HG02588 (cell line): ENCODE measurements at regions not wholly inside any gene's neighbourhood (a gene's known extent, or its start where the extent isn't known, plus 50 kb on each side); places are given as distances from the start of the nearest gene placed in this dataset.

Source experiments
- ATAC-seq: cut with Tn5 transposase; IDR thresholded peaks from one replicate; pipeline ENCODE4 v1.9.1; 2021; ENCODE audit warnings: mild to moderate bottlenecking, moderate library complexity; ENCODE audit not compliant: unreplicated experiment

- no peak for ATAC-seq
Observed at GRCh38 chr4:62913065-62913464, 1496.2 kb downstream of the TECRL start.

DNA sequence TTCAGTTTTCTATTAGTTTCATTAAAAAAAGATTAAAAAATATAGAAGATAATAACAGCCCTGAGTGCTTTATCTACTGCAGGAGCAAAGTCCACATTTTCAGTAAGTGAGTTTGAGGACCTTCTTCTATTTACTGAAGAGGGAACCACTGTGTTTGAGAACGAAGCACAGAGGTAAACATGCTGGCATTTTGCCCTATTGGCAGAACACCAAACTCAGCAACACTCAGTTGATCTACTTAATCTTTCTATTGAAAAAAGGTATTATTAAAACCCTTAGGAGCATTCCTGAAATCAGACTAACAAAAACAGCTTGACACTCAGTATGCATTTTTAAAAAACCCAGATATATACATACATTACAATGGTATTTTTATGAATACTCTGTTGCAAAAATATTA lies 1496.7 kb downstream of the TECRL start:
- ATAC-seq = no peak

GRCh38 chr4:62909238-62909637 lies 1500.0 kb downstream of the TECRL start:
- no peak for ATAC-seq

- ATAC-seq = no peak
Observed at GRCh38 chr4:62901101-62901500, 1508.1 kb downstream of the TECRL start.

GRCh38 chr4:62899646-62900364 lies 1509.4 kb downstream of the TECRL start:
- ATAC-seq = no peak

DNA sequence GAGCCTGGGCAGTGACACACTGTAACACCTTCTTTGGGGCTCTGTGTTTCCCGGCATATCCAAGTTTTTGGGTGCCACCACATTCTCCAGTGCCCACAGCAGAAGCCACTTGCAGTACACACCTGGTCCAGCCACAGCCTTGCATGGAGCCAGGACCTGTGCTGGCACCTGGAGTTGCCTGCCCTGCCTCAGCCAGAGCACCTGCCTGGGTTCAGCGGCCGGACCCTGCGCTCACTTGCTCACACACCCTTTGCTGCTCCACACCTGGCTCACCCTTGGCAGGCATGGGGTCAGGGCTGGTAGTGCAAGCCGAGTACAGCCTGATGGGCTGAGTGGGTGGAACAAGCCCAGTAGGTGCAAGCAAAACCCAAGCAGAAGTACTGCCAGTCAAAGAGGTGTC lies 1511.1 kb downstream of the TECRL start:
- ATAC-seq = no peak

- no peak for ATAC-seq
Observed at GRCh38 chr4:62896721-62897120, 1512.5 kb downstream of the TECRL start.

- no peak for ATAC-seq
Observed at GRCh38 chr4:62881901-62882300, 1527.3 kb downstream of the TECRL start.

- ATAC-seq = no peak
Observed at GRCh38 chr4:62881210-62881609, 1528.0 kb downstream of the TECRL start.

GRCh38 chr4:62872856-62873255 lies 1536.4 kb downstream of the TECRL start:
- ATAC-seq = no peak

DNA sequence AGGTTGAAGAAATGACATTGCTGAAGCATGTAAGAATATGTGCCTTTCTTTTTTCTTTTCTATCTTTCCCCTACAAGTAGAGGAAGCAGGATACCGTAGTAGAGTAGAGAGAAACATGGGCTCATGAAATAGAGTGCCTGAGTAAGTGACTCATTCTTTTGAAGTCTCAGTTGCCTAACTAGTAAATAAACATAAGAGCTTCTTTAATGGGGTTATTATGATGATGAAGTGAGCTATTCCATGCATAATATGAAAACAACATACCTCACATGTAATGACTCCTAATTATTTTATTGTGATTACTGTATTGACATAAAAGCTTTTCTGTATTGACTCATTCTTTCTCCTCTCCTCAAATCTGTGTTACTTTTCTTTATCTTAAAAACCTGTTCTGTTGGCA lies 1538.2 kb downstream of the TECRL start:
- ATAC-seq = no peak

- no peak for ATAC-seq
Observed at GRCh38 chr4:62870451-62870850, 1538.8 kb downstream of the TECRL start.

DNA sequence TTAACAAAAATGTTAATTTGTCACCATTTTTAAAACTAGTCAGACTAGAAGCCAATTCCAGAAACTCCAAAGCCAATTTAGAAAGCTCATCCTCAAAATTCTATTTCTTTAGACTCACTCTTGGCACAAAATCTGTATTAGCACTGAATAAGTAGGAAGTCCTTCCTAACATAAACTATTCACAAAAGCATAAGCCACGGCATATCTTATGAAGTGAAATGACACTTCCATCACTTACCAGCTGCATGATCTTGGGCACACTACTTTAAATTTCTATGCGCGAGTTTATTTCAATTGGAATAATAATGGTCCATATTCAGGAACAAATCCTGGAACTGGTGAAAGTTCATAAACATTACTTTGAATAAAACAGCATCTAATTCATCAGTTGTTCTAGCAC lies 1544.0 kb downstream of the TECRL start:
- no peak for ATAC-seq

GRCh38 chr4:62849696-62850095 lies 1559.6 kb downstream of the TECRL start:
- ATAC-seq = no peak

- ATAC-seq = no peak
Observed at GRCh38 chr4:62835631-62836030, 1573.6 kb downstream of the TECRL start.

DNA sequence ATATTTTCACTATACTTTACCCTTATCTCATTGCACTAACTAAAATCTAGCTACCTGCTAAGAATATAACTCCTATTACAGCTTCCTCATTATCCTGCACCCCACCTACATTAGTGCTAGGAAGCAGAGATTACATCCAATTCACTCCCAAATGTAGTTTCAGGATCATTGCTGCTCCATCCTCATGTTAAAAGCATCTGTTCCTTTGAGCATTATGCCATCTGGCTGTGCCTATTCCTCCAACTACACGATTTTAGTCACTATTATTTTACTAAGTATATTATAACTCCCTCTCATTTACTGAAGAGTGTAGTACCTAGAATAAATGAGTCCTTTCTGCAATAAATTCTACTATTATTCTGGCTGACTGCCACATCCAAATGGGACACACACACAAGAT lies 1586.9 kb downstream of the TECRL start:
- no peak for ATAC-seq

- ATAC-seq = no peak
Observed at GRCh38 chr4:62816566-62816965, 1592.7 kb downstream of the TECRL start.

GRCh38 chr4:62814510-62815047 lies 1594.7 kb downstream of the TECRL start:
- ATAC-seq = no peak

GRCh38 chr4:62806816-62807215 lies 1602.4 kb downstream of the TECRL start:
- ATAC-seq = no peak

DNA sequence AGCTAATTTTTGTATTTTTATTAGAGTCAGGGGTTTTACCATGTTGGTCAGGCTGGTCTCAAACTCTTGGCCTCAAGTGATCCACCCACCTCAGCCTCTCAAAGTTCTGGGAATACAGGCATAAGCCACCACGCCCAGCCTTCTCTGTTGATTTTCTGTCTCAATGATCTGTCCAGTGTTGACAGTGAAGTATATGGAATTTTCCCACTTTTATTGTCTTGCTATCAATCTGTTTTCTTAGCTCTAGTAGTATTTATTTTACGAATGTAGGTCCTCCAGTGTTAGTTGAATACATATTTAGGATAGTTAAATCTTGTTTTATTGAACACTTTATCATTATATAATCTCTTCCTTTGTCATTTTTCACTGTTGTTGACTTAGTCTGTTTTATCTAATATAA lies 1603.9 kb downstream of the ADGRL3 start:
- no peak for ATAC-seq

DNA sequence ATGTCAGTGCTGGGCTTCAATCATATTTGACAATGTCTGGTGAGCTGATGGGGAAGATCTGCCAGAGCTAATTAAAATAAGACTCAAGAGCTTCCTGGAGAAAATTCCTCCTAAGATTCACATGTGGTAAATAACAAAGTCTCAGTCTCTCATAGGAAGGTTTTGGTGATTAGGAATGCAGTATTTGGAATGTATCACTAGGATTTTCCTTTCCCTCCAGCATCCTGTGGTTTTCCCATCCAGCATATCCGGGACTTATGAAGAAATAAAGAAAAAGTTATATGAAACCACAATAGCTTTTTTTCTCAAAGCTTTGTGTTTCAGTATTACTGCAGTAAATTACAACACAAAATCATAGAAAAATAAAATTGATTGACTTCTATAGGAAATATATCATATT lies 1597.1 kb downstream of the ADGRL3 start:
- no peak for ATAC-seq

GRCh38 chr4:62791386-62791785 lies 1591.3 kb downstream of the ADGRL3 start:
- no peak for ATAC-seq

DNA sequence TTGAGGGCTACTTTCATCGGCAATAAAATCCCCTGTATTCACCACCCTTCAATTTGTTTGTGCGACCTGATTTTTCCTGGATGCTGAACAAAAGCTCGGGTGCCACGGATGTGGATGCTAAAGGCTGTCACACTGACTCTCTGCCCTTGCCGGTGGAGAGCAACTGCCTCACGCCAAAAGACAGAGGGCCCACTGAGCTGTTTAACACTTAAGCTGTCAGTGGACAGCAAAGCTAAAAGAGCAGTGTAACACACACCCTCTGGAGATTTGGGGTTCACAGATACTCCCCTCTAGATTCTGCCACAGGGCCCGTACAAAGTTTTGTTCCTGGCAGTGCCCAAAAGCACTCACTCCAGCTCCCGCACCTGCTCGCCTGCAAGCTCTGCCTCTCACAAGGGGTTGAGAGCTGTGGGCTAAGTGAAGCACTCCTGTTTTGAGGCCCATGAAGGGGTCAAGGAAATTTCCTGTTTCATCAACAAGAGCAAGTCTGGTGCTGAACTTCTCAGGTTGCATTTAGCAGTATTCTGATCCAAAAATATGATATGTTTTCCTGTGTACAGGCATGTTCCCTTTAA lies 1571.9 kb downstream of the ADGRL3 start:
- no peak for ATAC-seq
